Caco-2 (cell line): ENCODE measurements at regions not wholly inside any gene's neighbourhood (a gene's known extent, or its start where the extent isn't known, plus 50 kb on each side); places are given as distances from the start of the nearest gene placed in this dataset.

ENCODE experiments used
- BruUV-seq: library from RNA; stranded (reverse); fragments of 400-500 nt; replicated peaks from 2 replicates; lab custom pipeline; 2021; lab: Mats Ljungman, UMichigan
- CTCF ChIA-PET: fragments of 300-600 bp; sonication (Branson Sonifier 250); formaldehyde crosslinking; loops from one replicate; lab custom pipeline; 2022; ENCODE audit warnings: antibody characterized with exemption; lab: Charles Lee
- POLR2A ChIA-PET: fragments of 300-600 bp; sonication (Branson Sonifier 250); formaldehyde crosslinking; loops from one replicate; lab custom pipeline; 2022; ENCODE audit warnings: antibody characterized with exemption; lab: Charles Lee
- DNase-seq, 2 experiments: peaks; one replicate each; pipeline versions ENCODE4 v3.0.0 to v3.0.0-alpha.2; 2020 to 2022
- H3K27me3 ChIP-seq: replicated peaks from 2 replicates; pipeline ENCODE4 v1.6.0; 2011; ENCODE audit warnings: low read length; ENCODE audit not compliant: control insufficient read depth, insufficient read depth
- H3K36me3 ChIP-seq: 2 replicates; pipeline ENCODE4 v1.5.1; 2011; ENCODE audit warnings: low read length; ENCODE audit not compliant: control insufficient read depth, insufficient read depth
- H3K4me1 ChIP-seq: fragments of 250-450 bp; sonication (Bioruptor Pico); 2 replicates; pipeline ENCODE4 v1.5.1; 2020; ENCODE audit warnings: mild to moderate bottlenecking
- H3K4me3 ChIP-seq: 2 replicates; pipeline ENCODE4 v1.5.1; 2011; ENCODE audit warnings: low read depth, mild to moderate bottlenecking, control low read depth, low read length
- H3K9me3 ChIP-seq: fragments of 250-450 bp; sonication (Bioruptor Pico); 2 replicates; pipeline ENCODE4 v1.5.1; 2020; ENCODE audit warnings: mild to moderate bottlenecking, moderate library complexity
- H3K27ac Mint-ChIP-seq: one replicate; pipeline ENCODE4 v1.8.0; 2022; ENCODE audit warnings: mixed read lengths; ENCODE audit not compliant: unreplicated experiment
- H3K27me3 Mint-ChIP-seq: one replicate; pipeline ENCODE4 v1.8.0; 2022; ENCODE audit warnings: mixed read lengths; ENCODE audit not compliant: insufficient read depth, unreplicated experiment
- H3K36me3 Mint-ChIP-seq: one replicate; pipeline ENCODE4 v1.8.0; 2022; ENCODE audit warnings: mild to moderate bottlenecking, mixed read lengths; ENCODE audit not compliant: insufficient read depth, unreplicated experiment
- H3K4me1 Mint-ChIP-seq: one replicate; pipeline ENCODE4 v1.8.0; 2022; ENCODE audit warnings: low read depth, mixed read lengths; ENCODE audit not compliant: unreplicated experiment
- H3K4me3 Mint-ChIP-seq: one replicate; pipeline ENCODE4 v1.8.0; 2022; ENCODE audit warnings: mild to moderate bottlenecking, moderate library complexity, mixed read lengths; ENCODE audit not compliant: unreplicated experiment
- H3K9me3 Mint-ChIP-seq: one replicate; pipeline ENCODE4 v1.8.0; 2022; ENCODE audit warnings: mixed read lengths; ENCODE audit not compliant: unreplicated experiment
- intact Hi-C: fragments of 100-400 bp; cut with micrococcal nuclease; formaldehyde crosslinking; loops from one replicate; pipeline ENCODE4 v1.10.0; 2022; ENCODE audit not compliant: unreplicated experiment
- TF ChIP-seq, protein P1 (sequence below), 2 experiments: fragments of 200-600 bp in 1 of 2; IDR thresholded peaks; 1 replicate in 1 of 2; 2 replicates in 1 of 2; pipeline versions ENCODE4 v1.5.1 to v1.8.0; 2011 to 2022; ENCODE audit warnings: antibody characterized with exemption in 1 of 2, control low read depth in 1 of 2, inconsistent platforms in 1 of 2, low read depth in 1 of 2, low read length in 1 of 2, mild to moderate bottlenecking in 1 of 2, moderate library complexity in 1 of 2; ENCODE audit not compliant: insufficient read depth in 1 of 2, severe bottlenecking in 1 of 2, unreplicated experiment in 1 of 2

- Mint-ChIP-seq H3K4me1 (no peaks in the 10 kb centered on the region), H3K27ac (no peak overlapping the region), H3K9me3 (no peaks in the 10 kb centered on the region), H3K4me3 (no peak overlapping the region), H3K36me3 (no peaks in the 10 kb centered on the region), H3K27me3 (peaks cover 3% of the 10 kb centered on the region)
- POLR2A ChIA-PET, result no interaction called here
- no peak for DNase-seq
- TF ChIP-seq, protein P1, sequence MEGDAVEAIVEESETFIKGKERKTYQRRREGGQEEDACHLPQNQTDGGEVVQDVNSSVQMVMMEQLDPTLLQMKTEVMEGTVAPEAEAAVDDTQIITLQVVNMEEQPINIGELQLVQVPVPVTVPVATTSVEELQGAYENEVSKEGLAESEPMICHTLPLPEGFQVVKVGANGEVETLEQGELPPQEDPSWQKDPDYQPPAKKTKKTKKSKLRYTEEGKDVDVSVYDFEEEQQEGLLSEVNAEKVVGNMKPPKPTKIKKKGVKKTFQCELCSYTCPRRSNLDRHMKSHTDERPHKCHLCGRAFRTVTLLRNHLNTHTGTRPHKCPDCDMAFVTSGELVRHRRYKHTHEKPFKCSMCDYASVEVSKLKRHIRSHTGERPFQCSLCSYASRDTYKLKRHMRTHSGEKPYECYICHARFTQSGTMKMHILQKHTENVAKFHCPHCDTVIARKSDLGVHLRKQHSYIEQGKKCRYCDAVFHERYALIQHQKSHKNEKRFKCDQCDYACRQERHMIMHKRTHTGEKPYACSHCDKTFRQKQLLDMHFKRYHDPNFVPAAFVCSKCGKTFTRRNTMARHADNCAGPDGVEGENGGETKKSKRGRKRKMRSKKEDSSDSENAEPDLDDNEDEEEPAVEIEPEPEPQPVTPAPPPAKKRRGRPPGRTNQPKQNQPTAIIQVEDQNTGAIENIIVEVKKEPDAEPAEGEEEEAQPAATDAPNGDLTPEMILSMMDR (IDR thresholded peaks at IDR 0.05; ENCODE audit: insufficient read depth in 1 of 2, low read depth in 1 of 2, low read length in 1 of 2, severe bottlenecking in 1 of 2, unreplicated experiment in 1 of 2), result no peak
- Histone ChIP-seq H3K9me3 (no peaks in the 10 kb centered on the region), H3K4me1 (no peaks in the 10 kb centered on the region), H3K27me3 (no peaks in the 10 kb centered on the region), H3K36me3 (no peaks in the 10 kb centered on the region), H3K4me3 (no peak overlapping the region)
- CTCF ChIA-PET, result no interaction called here
- intact Hi-C loops, result no loop called here
- BruUV-seq, result no TSS peak
Observed at GRCh38 chr13:104414181-104414580, 1348.0 kb upstream of the SLC10A2 start.

DNA sequence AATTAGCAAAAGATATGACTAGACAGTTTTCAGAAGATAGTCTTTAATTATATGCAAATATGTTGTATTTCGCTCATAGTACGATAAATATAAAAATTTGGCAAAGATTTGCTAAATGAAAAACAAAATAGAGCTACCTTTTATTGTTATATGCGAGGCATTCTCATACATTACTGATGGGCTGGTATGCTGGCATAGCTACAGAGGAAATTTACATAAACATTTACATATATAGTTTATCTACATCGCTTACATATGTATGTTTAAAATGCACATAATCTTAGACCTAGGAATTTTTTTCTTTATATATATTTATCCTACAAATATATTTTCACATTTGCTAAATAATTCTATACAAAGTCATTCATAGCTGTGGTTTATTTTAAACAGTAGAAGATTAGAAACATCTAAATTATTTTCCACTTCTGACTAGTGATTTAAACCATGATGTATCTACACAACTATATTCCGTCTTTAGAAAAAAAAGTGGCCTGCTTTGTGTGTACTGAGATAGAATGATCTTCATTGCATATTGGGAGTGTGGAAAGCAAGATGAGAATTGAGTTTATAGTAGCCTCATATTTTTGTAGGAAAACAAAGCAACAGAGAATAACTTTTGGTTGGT, 1345.0 kb upstream of the SLC10A2 start:
- no peak overlapping the region for H3K4me3 Mint-ChIP-seq
- H3K27me3 ChIP-seq, result no peaks in the 10 kb centered on the region
- POLR2A ChIA-PET, result no interaction called here
- H3K9me3 ChIP-seq, result no peaks in the 10 kb centered on the region
- no peaks in the 10 kb centered on the region for H3K4me1 ChIP-seq
- intact Hi-C loops, result no loop called here
- BruUV-seq, result no TSS peak
- CTCF ChIA-PET, result no interaction called here
- DNase-seq, result no peak
- H3K9me3 Mint-ChIP-seq, result no peaks in the 10 kb centered on the region
- no peaks in the 10 kb centered on the region for H3K36me3 ChIP-seq
- no peak overlapping the region for H3K4me3 ChIP-seq
- H3K27me3 Mint-ChIP-seq, result no peaks in the 10 kb centered on the region
- TF ChIP-seq, protein P1 (IDR thresholded peaks at IDR 0.05; ENCODE audit: insufficient read depth in 1 of 2, low read depth in 1 of 2, low read length in 1 of 2, severe bottlenecking in 1 of 2, unreplicated experiment in 1 of 2), result no peak
- no peak overlapping the region for H3K27ac Mint-ChIP-seq
- H3K4me1 Mint-ChIP-seq, result no peaks in the 10 kb centered on the region
- no peaks in the 10 kb centered on the region for H3K36me3 Mint-ChIP-seq

DNA sequence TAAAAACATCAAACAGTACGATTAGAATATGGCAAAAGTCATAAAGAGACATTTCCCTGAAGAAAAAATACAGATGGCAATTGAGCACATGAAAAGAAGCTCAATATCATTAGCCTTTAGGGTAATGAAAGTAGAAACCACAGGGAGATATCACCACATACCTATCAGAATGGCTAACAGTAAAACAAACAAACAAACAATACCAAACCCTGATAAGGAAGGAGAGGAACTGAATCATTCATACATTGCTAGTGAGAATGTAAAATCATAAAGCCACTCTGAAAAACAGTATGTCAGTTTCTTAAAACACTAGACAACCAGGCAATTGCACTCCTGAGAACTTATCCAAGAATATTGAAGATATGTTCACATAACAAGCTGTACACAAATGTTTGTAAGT, 1342.5 kb upstream of the SLC10A2 start:
- ChIA-PET POLR2A (no interaction called here), CTCF (no interaction called here)
- Mint-ChIP-seq H3K4me3 (no peak overlapping the region), H3K27ac (no peak overlapping the region), H3K27me3 (peaks cover 6% of the 10 kb centered on the region), H3K9me3 (no peaks in the 10 kb centered on the region), H3K36me3 (no peaks in the 10 kb centered on the region), H3K4me1 (no peaks in the 10 kb centered on the region)
- intact Hi-C loops, result no loop called here
- Histone ChIP-seq H3K9me3 (no peaks in the 10 kb centered on the region), H3K4me1 (no peaks in the 10 kb centered on the region), H3K4me3 (no peak overlapping the region), H3K36me3 (no peaks in the 10 kb centered on the region), H3K27me3 (no peaks in the 10 kb centered on the region)
- BruUV-seq, result no TSS peak
- DNase-seq, result no peak
- TF ChIP-seq, protein P1 (IDR thresholded peaks at IDR 0.05; ENCODE audit: insufficient read depth in 1 of 2, low read depth in 1 of 2, low read length in 1 of 2, severe bottlenecking in 1 of 2, unreplicated experiment in 1 of 2), result no peak
